HFF-Myc (cell line): ENCODE measurements at regions not wholly inside any gene's neighbourhood (a gene's known extent, or its start where the extent isn't known, plus 50 kb on each side); places are given as distances from the start of the nearest gene placed in this dataset.

Experiments
- DNase-seq: peaks from one replicate; pipeline ENCODE4 v3.0.0-alpha.2; 2011; ENCODE audit warnings: low read depth; ENCODE audit errors: extremely low read depth
- H3K4me3 ChIP-seq: replicated peaks from 2 replicates; pipeline ENCODE4 v1.5.1; 2011; ENCODE audit warnings: low read depth, mild to moderate bottlenecking, control low read depth, low read length
- CTCF ChIP-seq: IDR thresholded peaks from 2 replicates; pipeline ENCODE4 v1.5.1; 2012; ENCODE audit warnings: mild to moderate bottlenecking, low read depth, low read length, control low read depth; ENCODE audit errors: missing control alignments

- DNase-seq: no peak
- TF ChIP-seq CTCF: no peak
- no peak overlapping the region for H3K4me3 ChIP-seq
Measured at GRCh38 chr3:74897006-74897405, 282.5 kb upstream of the CNTN3 start.

GRCh38 chr3:74891312-74891711, 276.9 kb upstream of the CNTN3 start:
- no peak for TF ChIP-seq CTCF
- no peak overlapping the region for H3K4me3 ChIP-seq
- no peak for DNase-seq

- TF ChIP-seq CTCF: peak; percentile 22
- DNase-seq: no peak
Measured at GRCh38 chr3:74883690-74884089, 269.2 kb upstream of the CNTN3 start.

GRCh38 chr3:74883222-74883621, 268.8 kb upstream of the CNTN3 start:
- TF ChIP-seq CTCF: no peak
- H3K4me3 ChIP-seq: no peak overlapping the region
- no peak for DNase-seq

More at GRCh38 chr3:74883690-74884089, 269.2 kb upstream of the CNTN3 start:
- H3K4me3 ChIP-seq: no peak overlapping the region

- no peak for DNase-seq
- no peak for TF ChIP-seq CTCF
Measured at GRCh38 chr3:74880237-74880636, 265.8 kb upstream of the CNTN3 start.

GRCh38 chr3:74866357-74867030, 252.0 kb upstream of the CNTN3 start:
- DNase-seq: no peak
- TF ChIP-seq CTCF: no peak
- H3K4me3 ChIP-seq: no peak overlapping the region

More at GRCh38 chr3:74880237-74880636, 265.8 kb upstream of the CNTN3 start:
- no peak overlapping the region for H3K4me3 ChIP-seq

- H3K4me3 ChIP-seq: no peak overlapping the region
- TF ChIP-seq CTCF: no peak
- DNase-seq: no peak
Measured at GRCh38 chr3:74862476-74862875, 248.0 kb upstream of the CNTN3 start.
